Lower leg skin (tissue), 4 donors: ENCODE measurements at regions not wholly inside any gene's neighbourhood (a gene's known extent, or its start where the extent isn't known, plus 50 kb on each side); places are given as distances from the start of the nearest gene placed in this dataset.

ENCODE experiments used
- DNase-seq, 2 donors: peaks; one replicate each; pipeline ENCODE4 v3.0.0-alpha.2; 2019; ENCODE audit warnings: low spot score in 2 of 2
- H3K4me3 ChIP-seq: fragments of 200-600 bp; sonication (generic); 2 replicates; pipeline ENCODE4 v1.5.1; 2017; ENCODE audit warnings: mild to moderate bottlenecking, low read depth; ENCODE audit not compliant: poor library complexity, severe bottlenecking
- CTCF ChIP-seq, 3 donors: fragments of 450-650 bp; IDR thresholded peaks; one replicate each; pipeline ENCODE4 v1.5.1; 2016; ENCODE audit warnings: antibody characterized with exemption in 3 of 3, mild to moderate bottlenecking in 3 of 3, moderate library complexity in 2 of 3
- POLR2A ChIP-seq, 2 donors: fragments of 450-650 bp; IDR thresholded peaks; one replicate each; pipeline ENCODE4 v1.6.1; 2016 to 2017; ENCODE audit warnings: antibody characterized with exemption in 2 of 2, mild to moderate bottlenecking in 1 of 2, moderate library complexity in 1 of 2
- WGBS, 2 donors: methylation state at CpG; one replicate each; pipeline ENCODE4 v1.1.5; 2018; 5-methylcytosine and 5-hydroxymethylcytosine counted together
- intact Hi-C: fragments of 100-400 bp; cut with DNase I; formaldehyde crosslinking; loops from one replicate; pipeline ENCODE4 v1.15.0; 2023; ENCODE audit warnings: low total_unique reads

GRCh38 chr2:219989744-219990143 is 362.3 kb downstream of the SLC4A3 start:
- intact Hi-C loops, result no loop called here
- no peak overlapping the region for H3K4me3 ChIP-seq
- no peak for DNase-seq
- TF ChIP-seq POLR2A (IDR thresholded peaks at IDR 0.05) (no peak), CTCF (IDR thresholded peaks at IDR 0.05) (no peak)
- WGBS, 2 donors, result 80 to 85% methylated on average over 7 of the region's 7 CpGs

GRCh38 chr2:219991116-219991515 is 363.7 kb downstream of the SLC4A3 start:
- intact Hi-C loops, result no loop called here
- WGBS, 2 donors, result 75 to 79% methylated on average over 2 of the region's 2 CpGs
- no peak for TF ChIP-seq CTCF (IDR thresholded peaks at IDR 0.05)
- TF ChIP-seq POLR2A (IDR thresholded peaks at IDR 0.05), result no peak
- H3K4me3 ChIP-seq, result no peak overlapping the region
- no peak for DNase-seq

- TF ChIP-seq POLR2A (IDR thresholded peaks at IDR 0.05) (no peak), CTCF (IDR thresholded peaks at IDR 0.05) (no peak)
- 84 to 92% methylated on average over 5 of the region's 5 CpGs for WGBS, 2 donors
- DNase-seq, result no peak
- intact Hi-C loops, result no loop called here
- H3K4me3 ChIP-seq, result no peak overlapping the region
These were observed 368.0 kb downstream of the SLC4A3 start for GRCh38 chr2:219995399-219995798.

- 80 to 84% methylated on average over 4 of the region's 4 CpGs for WGBS, 2 donors
- no peak overlapping the region for H3K4me3 ChIP-seq
- no peak for DNase-seq
- no peak for TF ChIP-seq CTCF (IDR thresholded peaks at IDR 0.05)
- TF ChIP-seq POLR2A (IDR thresholded peaks at IDR 0.05), result no peak
- intact Hi-C loops, result no loop called here
These were observed 368.7 kb downstream of the SLC4A3 start for GRCh38 chr2:219995991-219996765.

- intact Hi-C loops, result no loop called here
- 49 to 54% methylated on average over 13 of the region's 13 CpGs for WGBS, 2 donors
- H3K4me3 ChIP-seq, result no peak overlapping the region
- DNase-seq, result peak; percentile 21 to 87
- TF ChIP-seq CTCF (IDR thresholded peaks at IDR 0.05) (no peak), POLR2A (IDR thresholded peaks at IDR 0.05) (no peak)
These were observed 370.0 kb downstream of the SLC4A3 start for GRCh38 chr2:219997341-219997851.
